ENCODE measurements at regions not wholly inside any gene's neighbourhood (a gene's known extent, or its start where the extent isn't known, plus 50 kb on each side); places are given as distances from the start of the nearest gene placed in this dataset.

GRCh38 chr10:47094126-47094525 lies 182.9 kb downstream of the PTPN20 start:
- TF ChIP-seq CTCF (IDR thresholded peaks at IDR 0.05; ENCODE audit: unreplicated experiment in 3 of 3): no peak
- no peaks in the 10 kb centered on the region for H3K36me3 Mint-ChIP-seq (ENCODE audit: low read depth)
- peaks cover 10% of the 10 kb centered on the region for H3K27me3 Mint-ChIP-seq (ENCODE audit: low read depth)
- H3K4me3 Mint-ChIP-seq: no peak overlapping the region
- no peak overlapping the region for H3K27ac Mint-ChIP-seq
- H3K9me3 Mint-ChIP-seq: no peaks in the 10 kb centered on the region
- H3K4me1 Mint-ChIP-seq: no peaks in the 10 kb centered on the region

GRCh38 chr10:47094636-47095035 lies 183.4 kb downstream of the PTPN20 start:
- Mint-ChIP-seq H3K4me3 (no peak overlapping the region), H3K27ac (no peak overlapping the region), H3K27me3 (ENCODE audit: low read depth) (peaks cover 10% of the 10 kb centered on the region), H3K4me1 (no peaks in the 10 kb centered on the region), H3K9me3 (no peaks in the 10 kb centered on the region), H3K36me3 (ENCODE audit: low read depth) (no peaks in the 10 kb centered on the region)
- no peak for TF ChIP-seq CTCF (IDR thresholded peaks at IDR 0.05; ENCODE audit: unreplicated experiment in 3 of 3)

- Mint-ChIP-seq H3K4me1 (no peaks in the 10 kb centered on the region), H3K4me3 (no peak overlapping the region)
Measured at GRCh38 chr10:47095211-47095610, 184.0 kb downstream of the PTPN20 start.

GRCh38 chr10:47095848-47096612 lies 184.8 kb downstream of the PTPN20 start:
- no peak for TF ChIP-seq CTCF (IDR thresholded peaks at IDR 0.05; ENCODE audit: unreplicated experiment in 3 of 3)
- Mint-ChIP-seq H3K9me3 (no peaks in the 10 kb centered on the region), H3K4me1 (no peaks in the 10 kb centered on the region), H3K27ac (no peak overlapping the region), H3K36me3 (ENCODE audit: low read depth) (no peaks in the 10 kb centered on the region), H3K27me3 (ENCODE audit: low read depth) (peaks cover 6% of the 10 kb centered on the region), H3K4me3 (no peak overlapping the region)

More at GRCh38 chr10:47095211-47095610, 184.0 kb downstream of the PTPN20 start:
- no peak overlapping the region for H3K27ac Mint-ChIP-seq
- no peaks in the 10 kb centered on the region for H3K9me3 Mint-ChIP-seq
- no peak for TF ChIP-seq CTCF (IDR thresholded peaks at IDR 0.05; ENCODE audit: unreplicated experiment in 3 of 3)
- H3K36me3 Mint-ChIP-seq (ENCODE audit: low read depth): no peaks in the 10 kb centered on the region
- H3K27me3 Mint-ChIP-seq (ENCODE audit: low read depth): peaks cover 8% of the 10 kb centered on the region

- Mint-ChIP-seq H3K27ac (no peak overlapping the region), H3K4me3 (no peak overlapping the region), H3K27me3 (ENCODE audit: low read depth) (peaks cover 6% of the 10 kb centered on the region), H3K9me3 (peaks cover 3% of the 10 kb centered on the region), H3K36me3 (ENCODE audit: low read depth) (no peaks in the 10 kb centered on the region), H3K4me1 (no peaks in the 10 kb centered on the region)
- no peak for TF ChIP-seq CTCF (IDR thresholded peaks at IDR 0.05; ENCODE audit: unreplicated experiment in 3 of 3)
Measured at GRCh38 chr10:47098238-47098637, 187.0 kb downstream of the PTPN20 start.

- Mint-ChIP-seq H3K4me3 (no peak overlapping the region), H3K36me3 (ENCODE audit: low read depth) (no peaks in the 10 kb centered on the region), H3K27me3 (ENCODE audit: low read depth) (peaks cover 9% of the 10 kb centered on the region), H3K9me3 (peaks cover 3% of the 10 kb centered on the region), H3K4me1 (peaks cover 4% of the 10 kb centered on the region), H3K27ac (no peak overlapping the region)
- TF ChIP-seq CTCF (IDR thresholded peaks at IDR 0.05; ENCODE audit: unreplicated experiment in 3 of 3): no peak
Measured at GRCh38 chr10:47098964-47099363, 187.7 kb downstream of the PTPN20 start.
